ENCODE measurements at regions not wholly inside any gene's neighbourhood (a gene's known extent, or its start where the extent isn't known, plus 50 kb on each side); places are given as distances from the start of the nearest gene placed in this dataset.

DNA sequence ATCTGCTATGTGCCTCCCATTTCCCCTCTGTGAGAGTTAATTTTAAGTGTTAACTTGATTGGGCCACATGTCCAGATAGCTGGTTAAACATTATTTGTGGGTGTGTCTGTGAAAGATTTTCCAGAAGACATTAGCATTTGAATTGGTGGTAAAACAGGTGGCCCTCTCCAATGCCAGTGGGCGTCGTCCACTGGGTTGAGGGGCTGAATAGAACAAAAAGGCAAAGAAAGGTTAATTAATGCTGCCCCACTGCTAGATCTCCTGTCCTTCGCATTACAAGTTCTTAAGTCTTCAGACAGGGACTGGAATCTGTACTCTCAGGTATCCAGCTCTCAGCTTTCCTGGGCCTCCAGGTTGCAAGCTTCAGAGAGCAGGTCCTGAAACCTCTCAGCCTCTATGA, 1160.9 kb upstream of the LRRN3 start:
- H3K27me3 ChIP-seq (ENCODE audit: insufficient read depth, low read length): no peaks in the 10 kb centered on the region
- H3K9me3 ChIP-seq (ENCODE audit: low read length): no peaks in the 10 kb centered on the region
- no peaks in the 10 kb centered on the region for H3K4me1 ChIP-seq (ENCODE audit: insufficient read depth, low read length, severe bottlenecking)
- H3K79me2 ChIP-seq (ENCODE audit: insufficient read depth, low read length): no peaks in the 10 kb centered on the region
- H3K9me2 ChIP-seq (ENCODE audit: low read depth, low read length): no peaks in the 10 kb centered on the region
- TF ChIP-seq, protein P1, sequence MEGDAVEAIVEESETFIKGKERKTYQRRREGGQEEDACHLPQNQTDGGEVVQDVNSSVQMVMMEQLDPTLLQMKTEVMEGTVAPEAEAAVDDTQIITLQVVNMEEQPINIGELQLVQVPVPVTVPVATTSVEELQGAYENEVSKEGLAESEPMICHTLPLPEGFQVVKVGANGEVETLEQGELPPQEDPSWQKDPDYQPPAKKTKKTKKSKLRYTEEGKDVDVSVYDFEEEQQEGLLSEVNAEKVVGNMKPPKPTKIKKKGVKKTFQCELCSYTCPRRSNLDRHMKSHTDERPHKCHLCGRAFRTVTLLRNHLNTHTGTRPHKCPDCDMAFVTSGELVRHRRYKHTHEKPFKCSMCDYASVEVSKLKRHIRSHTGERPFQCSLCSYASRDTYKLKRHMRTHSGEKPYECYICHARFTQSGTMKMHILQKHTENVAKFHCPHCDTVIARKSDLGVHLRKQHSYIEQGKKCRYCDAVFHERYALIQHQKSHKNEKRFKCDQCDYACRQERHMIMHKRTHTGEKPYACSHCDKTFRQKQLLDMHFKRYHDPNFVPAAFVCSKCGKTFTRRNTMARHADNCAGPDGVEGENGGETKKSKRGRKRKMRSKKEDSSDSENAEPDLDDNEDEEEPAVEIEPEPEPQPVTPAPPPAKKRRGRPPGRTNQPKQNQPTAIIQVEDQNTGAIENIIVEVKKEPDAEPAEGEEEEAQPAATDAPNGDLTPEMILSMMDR (IDR thresholded peaks at IDR 0.05; ENCODE audit: low read length): no peak
- TF ChIP-seq EZH2 (IDR thresholded peaks at IDR 0.05; ENCODE audit: borderline replicate concordance, low read length): no peak
- H2AFZ ChIP-seq (ENCODE audit: low read length): no peak overlapping the region
- H3F3A ChIP-seq (ENCODE audit: insufficient read depth, low read length): no peaks in the 10 kb centered on the region
- no peaks in the 10 kb centered on the region for H3K36me3 ChIP-seq (ENCODE audit: insufficient read depth, low read length)
- H3K4me3 ChIP-seq (ENCODE audit: low read depth, low read length, poor library complexity, severe bottlenecking): no peak overlapping the region
- no peak overlapping the region for H3K27ac ChIP-seq (ENCODE audit: low read depth, low read length, poor library complexity, severe bottlenecking)
- no peak overlapping the region for H3K9ac ChIP-seq (ENCODE audit: low read length)
- H3K4me2 ChIP-seq (ENCODE audit: low read length): no peak overlapping the region
- H4K20me1 ChIP-seq (ENCODE audit: insufficient read depth, low read length): no peaks in the 10 kb centered on the region

DNA sequence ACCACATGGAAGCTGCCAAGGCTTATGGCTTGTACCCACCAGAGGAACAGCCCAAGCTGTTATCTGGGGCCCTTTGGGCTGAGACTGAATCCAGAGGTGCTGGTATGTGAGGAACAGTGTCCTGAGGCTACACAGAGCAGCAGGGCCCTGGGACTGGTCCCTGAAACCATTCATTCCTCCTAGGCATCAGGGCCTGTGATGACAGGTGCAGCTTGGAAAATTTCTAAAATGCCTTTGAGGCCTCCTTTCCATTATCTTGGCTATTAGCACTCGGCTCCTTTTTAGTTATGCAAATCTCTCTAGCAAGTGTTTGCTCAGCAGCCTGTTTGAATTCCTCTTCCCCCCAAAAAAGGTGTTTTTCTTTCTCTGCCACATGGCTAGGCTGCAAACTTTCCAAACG, 1151.7 kb upstream of the LRRN3 start:
- H4K20me1 ChIP-seq (ENCODE audit: insufficient read depth, low read length): no peaks in the 10 kb centered on the region
- H3K4me2 ChIP-seq (ENCODE audit: low read length): no peak overlapping the region
- no peak overlapping the region for H3K27ac ChIP-seq (ENCODE audit: low read depth, low read length, poor library complexity, severe bottlenecking)
- no peak overlapping the region for H3K9ac ChIP-seq (ENCODE audit: low read length)
- no peak overlapping the region for H3K4me3 ChIP-seq (ENCODE audit: low read depth, low read length, poor library complexity, severe bottlenecking)
- no peak overlapping the region for H2AFZ ChIP-seq (ENCODE audit: low read length)
- H3K36me3 ChIP-seq (ENCODE audit: insufficient read depth, low read length): no peaks in the 10 kb centered on the region
- H3K9me2 ChIP-seq (ENCODE audit: low read depth, low read length): no peaks in the 10 kb centered on the region
- no peaks in the 10 kb centered on the region for H3K4me1 ChIP-seq (ENCODE audit: insufficient read depth, low read length, severe bottlenecking)
- TF ChIP-seq EZH2 (IDR thresholded peaks at IDR 0.05; ENCODE audit: borderline replicate concordance, low read length): no peak
- TF ChIP-seq, protein P1 (IDR thresholded peaks at IDR 0.05; ENCODE audit: low read length): no peak
- H3K9me3 ChIP-seq (ENCODE audit: low read length): no peaks in the 10 kb centered on the region
- no peaks in the 10 kb centered on the region for H3K27me3 ChIP-seq (ENCODE audit: insufficient read depth, low read length)
- no peaks in the 10 kb centered on the region for H3K79me2 ChIP-seq (ENCODE audit: insufficient read depth, low read length)
- no peaks in the 10 kb centered on the region for H3F3A ChIP-seq (ENCODE audit: insufficient read depth, low read length)

DNA sequence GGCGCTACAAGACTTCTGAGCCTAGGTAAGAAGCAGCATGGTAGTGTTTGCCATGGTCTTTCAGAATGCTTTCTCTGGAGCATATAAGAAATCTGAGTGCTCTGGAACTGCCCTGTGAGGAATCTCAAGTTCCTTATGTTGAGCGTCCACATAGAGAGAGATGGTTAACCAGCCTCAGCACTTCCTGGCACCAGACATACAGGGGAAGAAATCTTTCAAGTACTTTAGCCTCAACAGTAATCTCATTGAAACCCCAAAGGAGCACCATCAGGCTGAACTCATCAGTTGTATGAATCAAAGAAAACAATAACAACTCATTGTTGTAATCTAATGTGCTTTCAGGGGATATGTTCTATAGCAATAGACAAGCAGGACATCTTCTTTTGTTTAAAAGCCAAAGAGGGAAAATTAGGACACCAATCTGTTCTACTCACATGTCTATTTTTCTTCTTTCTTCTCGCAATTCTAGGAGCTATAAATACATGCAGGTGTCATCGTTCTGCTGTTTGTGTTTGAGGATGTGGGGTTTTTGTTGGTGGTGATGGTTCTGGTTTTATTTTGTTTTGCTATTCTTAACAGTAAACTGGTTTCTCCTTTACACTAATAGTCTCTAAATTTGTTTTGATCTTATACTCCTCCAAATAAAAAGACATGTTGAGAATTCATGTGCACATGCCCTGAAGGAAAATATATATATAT, 1145.0 kb upstream of the LRRN3 start:
- H3K36me3 ChIP-seq (ENCODE audit: insufficient read depth, low read length): no peaks in the 10 kb centered on the region
- no peak for TF ChIP-seq EZH2 (IDR thresholded peaks at IDR 0.05; ENCODE audit: borderline replicate concordance, low read length)
- TF ChIP-seq, protein P1 (IDR thresholded peaks at IDR 0.05; ENCODE audit: low read length): no peak
- no peaks in the 10 kb centered on the region for H3K9me2 ChIP-seq (ENCODE audit: low read depth, low read length)
- H3K4me1 ChIP-seq (ENCODE audit: insufficient read depth, low read length, severe bottlenecking): no peaks in the 10 kb centered on the region
- H3K4me2 ChIP-seq (ENCODE audit: low read length): no peak overlapping the region
- no peak overlapping the region for H3K4me3 ChIP-seq (ENCODE audit: low read depth, low read length, poor library complexity, severe bottlenecking)
- no peaks in the 10 kb centered on the region for H3F3A ChIP-seq (ENCODE audit: insufficient read depth, low read length)
- no peak overlapping the region for H3K9ac ChIP-seq (ENCODE audit: low read length)
- no peak overlapping the region for H3K27ac ChIP-seq (ENCODE audit: low read depth, low read length, poor library complexity, severe bottlenecking)
- H3K27me3 ChIP-seq (ENCODE audit: insufficient read depth, low read length): no peaks in the 10 kb centered on the region
- H2AFZ ChIP-seq (ENCODE audit: low read length): no peak overlapping the region
- H4K20me1 ChIP-seq (ENCODE audit: insufficient read depth, low read length): no peaks in the 10 kb centered on the region
- no peaks in the 10 kb centered on the region for H3K9me3 ChIP-seq (ENCODE audit: low read length)
- H3K79me2 ChIP-seq (ENCODE audit: insufficient read depth, low read length): no peaks in the 10 kb centered on the region
